Astrocyte (in vitro differentiated cells and primary cell): ENCODE measurements at regions not wholly inside any gene's neighbourhood (a gene's known extent, or its start where the extent isn't known, plus 50 kb on each side); places are given as distances from the start of the nearest gene placed in this dataset.

ENCODE experiments used
- DNase-seq: peaks from one replicate; pipeline ENCODE4 v3.0.0-alpha.2; 2010; ENCODE audit warnings: low read depth
- FAIRE-seq: peaks from 2 replicates; lab custom pipeline; 2011; peaks lifted over from hg19 to GRCh38; lab: Jason Lieb, UNC
- H2AFZ ChIP-seq: 2 replicates; pipeline ENCODE4 v1.6.0; 2012; ENCODE audit warnings: low read depth, low read length, inconsistent platforms
- H3K27ac ChIP-seq: 2 replicates; pipeline ENCODE4 v1.5.1; 2011; ENCODE audit warnings: low read depth, low read length, inconsistent platforms
- H3K27me3 ChIP-seq: 2 replicates; pipeline ENCODE4 v1.6.0; 2011; ENCODE audit warnings: low read length, inconsistent platforms; ENCODE audit not compliant: insufficient read depth
- H3K36me3 ChIP-seq: 2 replicates; pipeline ENCODE4 v1.5.1; 2011; ENCODE audit warnings: low read length, inconsistent platforms; ENCODE audit not compliant: insufficient read depth
- H3K4me1 ChIP-seq: 2 replicates; pipeline ENCODE4 v1.5.1; 2011; ENCODE audit warnings: low read length, inconsistent platforms; ENCODE audit not compliant: insufficient read depth
- H3K4me2 ChIP-seq: 2 replicates; pipeline ENCODE4 v1.6.0; 2012; ENCODE audit warnings: low read length, inconsistent platforms
- H3K4me3 ChIP-seq: 2 replicates; pipeline ENCODE4 v1.5.1; 2011; ENCODE audit warnings: low read depth, mild to moderate bottlenecking, low read length, inconsistent platforms; ENCODE audit not compliant: insufficient read depth
- H3K79me2 ChIP-seq: 2 replicates; pipeline ENCODE4 v1.6.0; 2012; ENCODE audit warnings: mild to moderate bottlenecking, low read length, inconsistent platforms; ENCODE audit not compliant: insufficient read depth
- H3K9ac ChIP-seq: 2 replicates; pipeline ENCODE4 v1.6.0; 2012; ENCODE audit warnings: mild to moderate bottlenecking, low read length, inconsistent platforms
- H3K9me3 ChIP-seq: 2 replicates; pipeline ENCODE4 v1.5.1; 2012; ENCODE audit warnings: low read depth, mild to moderate bottlenecking, low read length, inconsistent platforms; ENCODE audit not compliant: insufficient read depth
- H4K20me1 ChIP-seq: 2 replicates; pipeline ENCODE4 v1.6.0; 2012; ENCODE audit warnings: low read length, inconsistent platforms; ENCODE audit not compliant: insufficient read depth
- H3K27ac Mint-ChIP-seq: one replicate; pipeline ENCODE4 v1.8.0; 2021; ENCODE audit warnings: mild to moderate bottlenecking, mixed read lengths; ENCODE audit not compliant: unreplicated experiment
- H3K27me3 Mint-ChIP-seq: one replicate; pipeline ENCODE4 v1.8.0; 2021; ENCODE audit warnings: low read depth, mixed read lengths; ENCODE audit not compliant: unreplicated experiment
- H3K36me3 Mint-ChIP-seq: one replicate; pipeline ENCODE4 v1.8.0; 2021; ENCODE audit warnings: low read depth, mixed read lengths; ENCODE audit not compliant: unreplicated experiment
- H3K4me1 Mint-ChIP-seq: one replicate; pipeline ENCODE4 v1.8.0; 2021; ENCODE audit warnings: low read depth, mixed read lengths; ENCODE audit not compliant: unreplicated experiment
- H3K4me3 Mint-ChIP-seq: one replicate; pipeline ENCODE4 v1.8.0; 2021; ENCODE audit warnings: mild to moderate bottlenecking, moderate library complexity, mixed read lengths; ENCODE audit not compliant: unreplicated experiment
- H3K9me3 Mint-ChIP-seq: one replicate; pipeline ENCODE4 v1.8.0; 2021; ENCODE audit warnings: mild to moderate bottlenecking, mixed read lengths; ENCODE audit not compliant: unreplicated experiment
- EZH2 ChIP-seq: IDR thresholded peaks from 2 replicates; pipeline ENCODE4 v1.6.1; 2012; ENCODE audit warnings: mild to moderate bottlenecking, low read length, inconsistent platforms; ENCODE audit not compliant: insufficient read depth
- TF ChIP-seq, protein P1 (sequence below): IDR thresholded peaks from 2 replicates; pipeline ENCODE4 v1.5.1; 2011; ENCODE audit warnings: low read depth, mild to moderate bottlenecking, inconsistent platforms, low read length, moderate library complexity; ENCODE audit not compliant: insufficient read depth

DNA sequence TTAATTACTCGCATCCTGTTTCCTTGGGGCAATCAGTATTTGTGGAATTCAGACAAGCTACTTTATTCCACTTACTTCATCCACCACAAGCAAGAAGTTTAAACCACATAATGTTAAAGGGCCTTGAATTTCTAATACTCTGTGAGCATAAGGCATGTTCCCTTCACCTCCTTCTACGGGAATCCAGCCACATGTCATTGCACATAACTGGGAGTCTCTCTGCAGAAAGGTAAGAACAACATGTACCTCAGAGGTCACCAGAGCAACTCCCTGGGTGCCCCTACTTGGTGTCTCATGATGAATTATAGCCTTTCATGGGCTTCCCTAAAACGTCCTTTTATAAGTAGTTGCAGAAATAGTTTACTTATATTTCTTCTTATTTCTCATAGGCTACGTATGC is 553.2 kb downstream of the DTWD2 start:
- Histone ChIP-seq H3K36me3 (no peaks in the 10 kb centered on the region), H3K4me2 (no peak overlapping the region), H2AFZ (no peak overlapping the region), H3K4me1 (no peaks in the 10 kb centered on the region), H3K27ac (no peak overlapping the region), H3K27me3 (no peaks in the 10 kb centered on the region), H3K4me3 (no peak overlapping the region), H3K79me2 (no peaks in the 10 kb centered on the region), H3K9me3 (no peaks in the 10 kb centered on the region), H3K9ac (no peak overlapping the region), H4K20me1 (no peaks in the 10 kb centered on the region)
- TF ChIP-seq, protein P1, sequence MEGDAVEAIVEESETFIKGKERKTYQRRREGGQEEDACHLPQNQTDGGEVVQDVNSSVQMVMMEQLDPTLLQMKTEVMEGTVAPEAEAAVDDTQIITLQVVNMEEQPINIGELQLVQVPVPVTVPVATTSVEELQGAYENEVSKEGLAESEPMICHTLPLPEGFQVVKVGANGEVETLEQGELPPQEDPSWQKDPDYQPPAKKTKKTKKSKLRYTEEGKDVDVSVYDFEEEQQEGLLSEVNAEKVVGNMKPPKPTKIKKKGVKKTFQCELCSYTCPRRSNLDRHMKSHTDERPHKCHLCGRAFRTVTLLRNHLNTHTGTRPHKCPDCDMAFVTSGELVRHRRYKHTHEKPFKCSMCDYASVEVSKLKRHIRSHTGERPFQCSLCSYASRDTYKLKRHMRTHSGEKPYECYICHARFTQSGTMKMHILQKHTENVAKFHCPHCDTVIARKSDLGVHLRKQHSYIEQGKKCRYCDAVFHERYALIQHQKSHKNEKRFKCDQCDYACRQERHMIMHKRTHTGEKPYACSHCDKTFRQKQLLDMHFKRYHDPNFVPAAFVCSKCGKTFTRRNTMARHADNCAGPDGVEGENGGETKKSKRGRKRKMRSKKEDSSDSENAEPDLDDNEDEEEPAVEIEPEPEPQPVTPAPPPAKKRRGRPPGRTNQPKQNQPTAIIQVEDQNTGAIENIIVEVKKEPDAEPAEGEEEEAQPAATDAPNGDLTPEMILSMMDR: no peak
- no peak for TF ChIP-seq EZH2
- Mint-ChIP-seq H3K36me3 (no peaks in the 10 kb centered on the region), H3K9me3 (no peaks in the 10 kb centered on the region), H3K27ac (no peak overlapping the region), H3K27me3 (no peaks in the 10 kb centered on the region), H3K4me1 (no peaks in the 10 kb centered on the region), H3K4me3 (no peak overlapping the region)
- no peak for FAIRE-seq
- no peak for DNase-seq

DNA sequence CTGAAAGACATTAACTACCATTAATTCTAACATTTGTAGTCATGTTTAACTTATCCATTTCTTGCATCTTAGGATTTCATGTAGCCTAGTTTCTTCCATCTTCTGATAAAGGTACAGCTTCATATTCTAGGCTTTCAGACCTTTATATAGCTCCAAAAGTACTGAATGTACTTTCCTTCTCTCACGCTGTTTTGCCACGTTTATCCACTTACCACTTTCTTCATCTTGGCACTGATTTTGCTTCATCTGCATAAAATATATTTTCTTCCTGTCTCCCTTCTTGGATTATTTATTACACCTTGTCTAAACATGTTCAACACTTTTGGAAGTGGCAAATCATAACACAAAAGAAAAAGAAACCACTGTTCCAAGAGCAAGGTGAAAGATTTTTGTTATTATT is 553.8 kb downstream of the DTWD2 start:
- H3K36me3 Mint-ChIP-seq: no peaks in the 10 kb centered on the region
- no peak overlapping the region for H3K4me3 Mint-ChIP-seq
- H3K79me2 ChIP-seq: no peaks in the 10 kb centered on the region
- no peak overlapping the region for H3K9ac ChIP-seq
- H3K27me3 ChIP-seq: no peaks in the 10 kb centered on the region
- H3K4me2 ChIP-seq: no peak overlapping the region
- FAIRE-seq (no peak), DNase-seq (no peak)
- no peaks in the 10 kb centered on the region for H3K9me3 ChIP-seq
- no peaks in the 10 kb centered on the region for H3K4me1 Mint-ChIP-seq
- no peaks in the 10 kb centered on the region for H3K4me1 ChIP-seq
- H3K27me3 Mint-ChIP-seq: no peaks in the 10 kb centered on the region
- no peak overlapping the region for H3K27ac Mint-ChIP-seq
- H4K20me1 ChIP-seq: no peaks in the 10 kb centered on the region
- no peak overlapping the region for H2AFZ ChIP-seq
- H3K9me3 Mint-ChIP-seq: no peaks in the 10 kb centered on the region
- H3K27ac ChIP-seq: no peak overlapping the region
- TF ChIP-seq, protein P1: no peak
- no peak for TF ChIP-seq EZH2
- H3K36me3 ChIP-seq: no peaks in the 10 kb centered on the region
- no peak overlapping the region for H3K4me3 ChIP-seq

DNA sequence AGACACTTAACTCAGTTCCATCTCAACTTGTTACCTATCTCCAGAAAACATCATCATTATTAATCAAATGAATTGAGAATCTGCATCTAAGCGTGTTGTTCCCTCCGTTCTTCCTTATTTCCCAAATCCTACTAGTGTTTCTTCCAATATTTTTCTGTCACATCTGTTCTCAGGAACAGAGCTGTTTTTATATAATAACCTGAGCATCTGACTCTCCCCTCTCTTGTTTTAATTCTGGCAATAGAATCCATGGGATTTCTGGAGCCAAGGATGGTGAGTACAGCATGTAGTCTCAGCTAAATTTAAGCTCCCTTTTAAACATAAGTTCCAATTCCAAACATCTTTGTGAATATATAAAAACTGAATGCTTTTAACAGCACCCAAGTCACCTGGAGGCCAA is 558.3 kb downstream of the DTWD2 start:
- H3K4me3 Mint-ChIP-seq: no peak overlapping the region
- Histone ChIP-seq H2AFZ (no peak overlapping the region), H3K9ac (no peak overlapping the region), H3K27ac (no peak overlapping the region), H4K20me1 (no peaks in the 10 kb centered on the region), H3K4me3 (no peak overlapping the region), H3K4me2 (no peak overlapping the region), H3K4me1 (no peaks in the 10 kb centered on the region), H3K27me3 (no peaks in the 10 kb centered on the region), H3K79me2 (no peaks in the 10 kb centered on the region), H3K9me3 (no peaks in the 10 kb centered on the region), H3K36me3 (no peaks in the 10 kb centered on the region)
- DNase-seq (no peak), FAIRE-seq (no peak)
- TF ChIP-seq, protein P1: no peak
- TF ChIP-seq EZH2: no peak
- H3K9me3 Mint-ChIP-seq: peaks cover 5% of the 10 kb centered on the region
- no peak overlapping the region for H3K27ac Mint-ChIP-seq
- H3K27me3 Mint-ChIP-seq: no peaks in the 10 kb centered on the region
- H3K4me1 Mint-ChIP-seq: peaks cover 4% of the 10 kb centered on the region
- H3K36me3 Mint-ChIP-seq: no peaks in the 10 kb centered on the region
